Gastroesophageal sphincter (tissue), 4 donors: ENCODE measurements at regions not wholly inside any gene's neighbourhood (a gene's known extent, or its start where the extent isn't known, plus 50 kb on each side); places are given as distances from the start of the nearest gene placed in this dataset.

ENCODE experiments used
- ATAC-seq: fragments of 150-250 bp; one replicate; pipeline ENCODE4 v1.9.1; 2016; ENCODE audit warnings: mild to moderate bottlenecking, moderate library complexity
- H3K27ac ChIP-seq, 4 donors: fragments of 200-600 bp; sonication (generic) in 3 of 4; 1 replicate in 3 of 4; 2 replicates in 1 of 4; pipeline ENCODE4 v1.5.1; 2016 to 2019
- H3K27me3 ChIP-seq: fragments of 200-600 bp; sonication (generic); one replicate; pipeline ENCODE4 v1.5.1; 2019
- H3K36me3 ChIP-seq, 2 donors: fragments of 200-600 bp; sonication (generic); one replicate each; pipeline ENCODE4 v1.5.1; 2019; ENCODE audit warnings: control low read depth in 1 of 2
- H3K4me1 ChIP-seq, 3 donors: fragments of 200-600 bp; sonication (generic); 1 replicate in 2 of 3; 2 replicates in 1 of 3; pipeline ENCODE4 v1.5.1; 2016 to 2019; ENCODE audit warnings: control low read depth in 2 of 3
- H3K4me3 ChIP-seq, 2 donors: fragments of 200-600 bp; sonication (generic); one replicate each; pipeline ENCODE4 v1.5.1; 2019; ENCODE audit warnings: mild to moderate bottlenecking in 1 of 2, moderate library complexity in 1 of 2
- H3K9me3 ChIP-seq, 3 donors: fragments of 200-600 bp; sonication (generic); one replicate each; pipeline ENCODE4 v1.5.1; 2017 to 2019; ENCODE audit warnings: control low read depth in 2 of 3
- EP300 ChIP-seq: sonication (generic); formaldehyde crosslinking; IDR thresholded peaks from one replicate; pipeline ENCODE4 v1.6.1; 2017; ENCODE audit warnings: antibody characterized with exemption, mild to moderate bottlenecking
- POLR2A ChIP-seq, 2 donors: fragments of 450-650 bp; IDR thresholded peaks; one replicate each; pipeline ENCODE4 v1.6.1; 2017; ENCODE audit warnings: antibody characterized with exemption in 2 of 2, mild to moderate bottlenecking in 2 of 2, moderate library complexity in 1 of 2
- POLR2AphosphoS5 ChIP-seq: sonication (generic); formaldehyde crosslinking; IDR thresholded peaks from one replicate; pipeline ENCODE4 v1.6.1; 2017; ENCODE audit warnings: antibody characterized with exemption
- WGBS, 2 donors: methylation state at CpG; one replicate each; pipeline ENCODE4 v1.1.5; 2018; ENCODE audit warnings: low coverage in 1 of 2; 5-methylcytosine and 5-hydroxymethylcytosine counted together
- TF ChIP-seq, protein P1 (sequence below), 4 experiments: fragments of 200-600 bp in 2 of 4; fragments of 450-650 bp in 2 of 4; sonication (generic) in 1 of 4; IDR thresholded peaks; one replicate each; pipeline ENCODE4 v1.5.1; 2017 to 2019; ENCODE audit warnings: antibody characterized with exemption in 4 of 4, mild to moderate bottlenecking in 2 of 4, moderate library complexity in 2 of 4

GRCh38 chr1:34322969-34323368 lies 146.3 kb downstream of the C1orf94 start:
- Histone ChIP-seq H3K27me3 (peaks cover 33% of the 10 kb centered on the region), H3K27ac (no peak overlapping the region), H3K36me3 (no peaks in the 10 kb centered on the region), H3K4me1 (no peaks in the 10 kb centered on the region), H3K4me3 (no peak overlapping the region), H3K9me3 (no peaks in the 10 kb centered on the region)
- TF ChIP-seq, protein P1, sequence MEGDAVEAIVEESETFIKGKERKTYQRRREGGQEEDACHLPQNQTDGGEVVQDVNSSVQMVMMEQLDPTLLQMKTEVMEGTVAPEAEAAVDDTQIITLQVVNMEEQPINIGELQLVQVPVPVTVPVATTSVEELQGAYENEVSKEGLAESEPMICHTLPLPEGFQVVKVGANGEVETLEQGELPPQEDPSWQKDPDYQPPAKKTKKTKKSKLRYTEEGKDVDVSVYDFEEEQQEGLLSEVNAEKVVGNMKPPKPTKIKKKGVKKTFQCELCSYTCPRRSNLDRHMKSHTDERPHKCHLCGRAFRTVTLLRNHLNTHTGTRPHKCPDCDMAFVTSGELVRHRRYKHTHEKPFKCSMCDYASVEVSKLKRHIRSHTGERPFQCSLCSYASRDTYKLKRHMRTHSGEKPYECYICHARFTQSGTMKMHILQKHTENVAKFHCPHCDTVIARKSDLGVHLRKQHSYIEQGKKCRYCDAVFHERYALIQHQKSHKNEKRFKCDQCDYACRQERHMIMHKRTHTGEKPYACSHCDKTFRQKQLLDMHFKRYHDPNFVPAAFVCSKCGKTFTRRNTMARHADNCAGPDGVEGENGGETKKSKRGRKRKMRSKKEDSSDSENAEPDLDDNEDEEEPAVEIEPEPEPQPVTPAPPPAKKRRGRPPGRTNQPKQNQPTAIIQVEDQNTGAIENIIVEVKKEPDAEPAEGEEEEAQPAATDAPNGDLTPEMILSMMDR (IDR thresholded peaks at IDR 0.05), result no peak
- TF ChIP-seq POLR2A (IDR thresholded peaks at IDR 0.05) (no peak), EP300 (no peak), POLR2AphosphoS5 (no peak)
- 20 to 40% methylated on average over 1 to 2 of the region's 3 CpGs for WGBS, 2 donors
- peak; percentile 46 for ATAC-seq

DNA sequence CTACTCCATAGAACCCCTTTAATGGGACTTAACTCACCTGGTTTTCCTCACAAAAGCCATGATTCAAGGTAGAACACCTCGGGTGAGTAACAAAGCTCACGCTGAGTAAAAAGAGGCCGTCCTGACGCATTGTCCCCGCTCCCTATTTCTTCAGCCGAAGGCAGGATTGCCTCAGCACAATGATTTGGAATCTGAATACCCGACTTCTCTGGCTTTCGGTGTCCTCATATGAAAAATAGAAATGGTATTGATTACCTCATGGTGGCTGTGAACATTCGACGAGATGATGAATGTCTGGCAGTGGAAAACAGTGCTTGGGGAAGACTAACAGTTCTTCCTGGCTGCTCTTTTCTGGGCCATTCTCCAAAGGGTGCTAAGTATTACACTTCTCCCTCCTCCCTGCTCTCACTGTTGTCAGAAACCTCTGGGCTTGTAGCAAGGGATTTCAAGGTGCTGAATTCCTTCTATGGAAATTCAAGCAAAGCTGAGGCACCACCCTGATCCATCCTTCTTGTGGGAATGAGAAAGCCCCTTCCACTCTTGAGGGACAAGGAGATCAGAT lies 148.3 kb downstream of the C1orf94 start:
- TF ChIP-seq POLR2AphosphoS5 (no peak), POLR2A (IDR thresholded peaks at IDR 0.05) (no peak), EP300 (no peak)
- TF ChIP-seq, protein P1 (IDR thresholded peaks at IDR 0.05), result no peak
- no peak for ATAC-seq
- no peaks in the 10 kb centered on the region for H3K36me3 ChIP-seq
- no peak overlapping the region for H3K4me3 ChIP-seq
- H3K27me3 ChIP-seq, result peaks cover 42% of the 10 kb centered on the region
- no peak overlapping the region for H3K27ac ChIP-seq
- no peaks in the 10 kb centered on the region for H3K9me3 ChIP-seq
- WGBS, 2 donors, result 56 to 66% methylated on average over 9 to 10 of the region's 10 CpGs
- no peaks in the 10 kb centered on the region for H3K4me1 ChIP-seq

GRCh38 chr1:34328281-34328799 lies 151.6 kb downstream of the C1orf94 start:
- H3K9me3 ChIP-seq, result no peaks in the 10 kb centered on the region
- no peak for TF ChIP-seq POLR2A (IDR thresholded peaks at IDR 0.05)
- no peak for TF ChIP-seq POLR2AphosphoS5
- TF ChIP-seq, protein P1 (IDR thresholded peaks at IDR 0.05), result no peak
- TF ChIP-seq EP300, result no peak
- H3K27ac ChIP-seq, result no peak overlapping the region
- no peak overlapping the region for H3K4me3 ChIP-seq
- H3K36me3 ChIP-seq, result no peaks in the 10 kb centered on the region
- H3K27me3 ChIP-seq, result peaks cover 52% of the 10 kb centered on the region
- H3K4me1 ChIP-seq, result no peaks in the 10 kb centered on the region
- 25 to 35% methylated on average over 2 to 8 of the region's 8 CpGs for WGBS, 2 donors
- ATAC-seq, result no peak

- Histone ChIP-seq H3K36me3 (no peaks in the 10 kb centered on the region), H3K27ac (no peak overlapping the region), H3K27me3 (peaks cover 59% of the 10 kb centered on the region), H3K4me1 (no peaks in the 10 kb centered on the region), H3K9me3 (no peaks in the 10 kb centered on the region), H3K4me3 (no peak overlapping the region)
- WGBS, 2 donors, result 25 to 50% methylated on average over 2 to 3 of the region's 3 CpGs
- no peak for ATAC-seq
- TF ChIP-seq EP300 (no peak), POLR2A (IDR thresholded peaks at IDR 0.05) (no peak), POLR2AphosphoS5 (no peak)
- TF ChIP-seq, protein P1 (IDR thresholded peaks at IDR 0.05), result no peak
Observed at GRCh38 chr1:34330061-34330460, 153.4 kb downstream of the C1orf94 start.
